ENCODE measurements at regions not wholly inside any gene's neighbourhood (a gene's known extent, or its start where the extent isn't known, plus 50 kb on each side); places are given as distances from the start of the nearest gene placed in this dataset.

GRCh38 chr1:5473268-5473667, 519.0 kb downstream of the NPHP4 start:
- WGBS: 85% methylated on average over 12 of the region's 12 CpGs
- Histone ChIP-seq H3K36me3 (ENCODE audit: control insufficient read depth in 4 of 4, insufficient read depth in 3 of 4, low read depth in 1 of 4, low read length in 3 of 4) (no peaks in the 10 kb centered on the region), H3K27ac (ENCODE audit: low read depth in 1 of 2, low read length in 2 of 2) (no peak overlapping the region), H3K9ac (ENCODE audit: low read depth in 1 of 2, low read length in 2 of 2) (no peak overlapping the region), H3K9me3 (ENCODE audit: control insufficient read depth in 4 of 4, low read length in 3 of 4) (no peaks in the 10 kb centered on the region), H3K27me3 (ENCODE audit: control insufficient read depth in 4 of 4, insufficient read depth in 4 of 4, low read length in 3 of 4) (no peaks in the 10 kb centered on the region), H3K4me3 (ENCODE audit: low read depth in 1 of 3, low read length in 3 of 3) (no peak overlapping the region), H3K4me1 (ENCODE audit: control insufficient read depth in 4 of 4, insufficient read depth in 4 of 4, low read length in 3 of 4) (no peaks in the 10 kb centered on the region)
- TF ChIP-seq FOXA1 (IDR thresholded peaks at IDR 0.05): no peak
- no peak for TF ChIP-seq TAF1 (conservative IDR thresholded peaks at IDR 0.05)
- no peak for TF ChIP-seq HNF4G (IDR thresholded peaks at IDR 0.05)
- TF ChIP-seq GABPA (IDR thresholded peaks at IDR 0.05 in 1 of 2, conservative IDR thresholded peaks at IDR 0.05 in 1 of 2): no peak
- TF ChIP-seq SP1 (IDR thresholded peaks at IDR 0.05): no peak
- TF ChIP-seq MAX (IDR thresholded peaks at IDR 0.05): no peak
- TF ChIP-seq ATF3 (IDR thresholded peaks at IDR 0.05): no peak
- TF ChIP-seq RXRA (IDR thresholded peaks at IDR 0.05): no peak
- TF ChIP-seq, protein P1, sequence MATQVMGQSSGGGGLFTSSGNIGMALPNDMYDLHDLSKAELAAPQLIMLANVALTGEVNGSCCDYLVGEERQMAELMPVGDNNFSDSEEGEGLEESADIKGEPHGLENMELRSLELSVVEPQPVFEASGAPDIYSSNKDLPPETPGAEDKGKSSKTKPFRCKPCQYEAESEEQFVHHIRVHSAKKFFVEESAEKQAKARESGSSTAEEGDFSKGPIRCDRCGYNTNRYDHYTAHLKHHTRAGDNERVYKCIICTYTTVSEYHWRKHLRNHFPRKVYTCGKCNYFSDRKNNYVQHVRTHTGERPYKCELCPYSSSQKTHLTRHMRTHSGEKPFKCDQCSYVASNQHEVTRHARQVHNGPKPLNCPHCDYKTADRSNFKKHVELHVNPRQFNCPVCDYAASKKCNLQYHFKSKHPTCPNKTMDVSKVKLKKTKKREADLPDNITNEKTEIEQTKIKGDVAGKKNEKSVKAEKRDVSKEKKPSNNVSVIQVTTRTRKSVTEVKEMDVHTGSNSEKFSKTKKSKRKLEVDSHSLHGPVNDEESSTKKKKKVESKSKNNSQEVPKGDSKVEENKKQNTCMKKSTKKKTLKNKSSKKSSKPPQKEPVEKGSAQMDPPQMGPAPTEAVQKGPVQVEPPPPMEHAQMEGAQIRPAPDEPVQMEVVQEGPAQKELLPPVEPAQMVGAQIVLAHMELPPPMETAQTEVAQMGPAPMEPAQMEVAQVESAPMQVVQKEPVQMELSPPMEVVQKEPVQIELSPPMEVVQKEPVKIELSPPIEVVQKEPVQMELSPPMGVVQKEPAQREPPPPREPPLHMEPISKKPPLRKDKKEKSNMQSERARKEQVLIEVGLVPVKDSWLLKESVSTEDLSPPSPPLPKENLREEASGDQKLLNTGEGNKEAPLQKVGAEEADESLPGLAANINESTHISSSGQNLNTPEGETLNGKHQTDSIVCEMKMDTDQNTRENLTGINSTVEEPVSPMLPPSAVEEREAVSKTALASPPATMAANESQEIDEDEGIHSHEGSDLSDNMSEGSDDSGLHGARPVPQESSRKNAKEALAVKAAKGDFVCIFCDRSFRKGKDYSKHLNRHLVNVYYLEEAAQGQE (IDR thresholded peaks at IDR 0.05): no peak
- DNase-seq (ENCODE audit: low spot score): no peak

DNA sequence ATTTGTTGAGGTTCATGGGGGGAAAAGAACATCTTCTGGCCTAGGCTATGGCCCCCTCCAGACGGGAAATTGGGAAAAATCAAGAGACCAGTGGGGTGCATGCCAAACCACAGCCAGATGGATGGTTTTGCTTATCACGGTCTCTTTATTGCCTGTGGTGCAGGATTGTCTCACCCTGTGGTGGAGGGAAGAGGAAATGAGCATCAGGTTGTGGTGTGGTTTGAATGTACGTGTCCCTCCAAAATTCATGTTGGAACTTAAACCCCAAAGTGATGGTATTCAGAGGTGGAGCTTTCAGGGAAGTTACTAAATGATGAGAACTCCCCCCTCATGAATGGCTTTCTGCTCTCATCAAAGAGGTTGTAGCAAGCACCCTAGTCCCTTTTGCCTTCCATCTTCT, 525.7 kb downstream of the NPHP4 start:
- Histone ChIP-seq H3K4me3 (ENCODE audit: low read depth in 1 of 3, low read length in 3 of 3) (no peak overlapping the region), H3K36me3 (ENCODE audit: control insufficient read depth in 4 of 4, insufficient read depth in 3 of 4, low read depth in 1 of 4, low read length in 3 of 4) (no peaks in the 10 kb centered on the region), H3K4me1 (ENCODE audit: control insufficient read depth in 4 of 4, insufficient read depth in 4 of 4, low read length in 3 of 4) (no peaks in the 10 kb centered on the region), H3K9me3 (ENCODE audit: control insufficient read depth in 4 of 4, low read length in 3 of 4) (peaks cover 3 to 6% (median 5%) of the 10 kb centered on the region in 4 donors), H3K9ac (ENCODE audit: low read depth in 1 of 2, low read length in 2 of 2) (no peak overlapping the region), H3K27me3 (ENCODE audit: control insufficient read depth in 4 of 4, insufficient read depth in 4 of 4, low read length in 3 of 4) (no peaks in the 10 kb centered on the region), H3K27ac (ENCODE audit: low read depth in 1 of 2, low read length in 2 of 2) (no peak overlapping the region)
- no peak for TF ChIP-seq NR2F2 (IDR thresholded peaks at IDR 0.05)
- no peak for TF ChIP-seq HNF4A (conservative IDR thresholded peaks at IDR 0.05)
- no peak for TF ChIP-seq SP1 (IDR thresholded peaks at IDR 0.05)
- TF ChIP-seq HNF4G (IDR thresholded peaks at IDR 0.05): no peak
- no peak for TF ChIP-seq GABPA (IDR thresholded peaks at IDR 0.05 in 1 of 2, conservative IDR thresholded peaks at IDR 0.05 in 1 of 2)
- TF ChIP-seq, protein P2, sequence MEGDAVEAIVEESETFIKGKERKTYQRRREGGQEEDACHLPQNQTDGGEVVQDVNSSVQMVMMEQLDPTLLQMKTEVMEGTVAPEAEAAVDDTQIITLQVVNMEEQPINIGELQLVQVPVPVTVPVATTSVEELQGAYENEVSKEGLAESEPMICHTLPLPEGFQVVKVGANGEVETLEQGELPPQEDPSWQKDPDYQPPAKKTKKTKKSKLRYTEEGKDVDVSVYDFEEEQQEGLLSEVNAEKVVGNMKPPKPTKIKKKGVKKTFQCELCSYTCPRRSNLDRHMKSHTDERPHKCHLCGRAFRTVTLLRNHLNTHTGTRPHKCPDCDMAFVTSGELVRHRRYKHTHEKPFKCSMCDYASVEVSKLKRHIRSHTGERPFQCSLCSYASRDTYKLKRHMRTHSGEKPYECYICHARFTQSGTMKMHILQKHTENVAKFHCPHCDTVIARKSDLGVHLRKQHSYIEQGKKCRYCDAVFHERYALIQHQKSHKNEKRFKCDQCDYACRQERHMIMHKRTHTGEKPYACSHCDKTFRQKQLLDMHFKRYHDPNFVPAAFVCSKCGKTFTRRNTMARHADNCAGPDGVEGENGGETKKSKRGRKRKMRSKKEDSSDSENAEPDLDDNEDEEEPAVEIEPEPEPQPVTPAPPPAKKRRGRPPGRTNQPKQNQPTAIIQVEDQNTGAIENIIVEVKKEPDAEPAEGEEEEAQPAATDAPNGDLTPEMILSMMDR (IDR thresholded peaks at IDR 0.05; ENCODE audit: low read depth, low read length, missing input control): no peak
- TF ChIP-seq TAF1 (conservative IDR thresholded peaks at IDR 0.05): no peak
- TF ChIP-seq RXRA (IDR thresholded peaks at IDR 0.05): no peak
- TF ChIP-seq FOXA1 (IDR thresholded peaks at IDR 0.05): no peak
- TF ChIP-seq YY1 (IDR thresholded peaks at IDR 0.05): no peak
- TF ChIP-seq, protein P1 (IDR thresholded peaks at IDR 0.05): no peak
- no peak for TF ChIP-seq EGR1 (IDR thresholded peaks at IDR 0.05; ENCODE audit: low read depth in 2 of 2)
- no peak for TF ChIP-seq RAD21 (IDR thresholded peaks at IDR 0.05)
- no peak for TF ChIP-seq MAX (IDR thresholded peaks at IDR 0.05)
- TF ChIP-seq ZBTB33 (IDR thresholded peaks at IDR 0.05): no peak
- no peak for TF ChIP-seq FOXA2 (IDR thresholded peaks at IDR 0.05)
- no peak for TF ChIP-seq ATF3 (IDR thresholded peaks at IDR 0.05)
- 45% methylated on average over 3 of the region's 3 CpGs for WGBS
- no peak for DNase-seq (ENCODE audit: low spot score)
